GM21381 (cell line): ENCODE measurements at regions not wholly inside any gene's neighbourhood (a gene's known extent, or its start where the extent isn't known, plus 50 kb on each side); places are given as distances from the start of the nearest gene placed in this dataset.
"Not testable (repeated sequence)": the region's sequence is repeated elsewhere in the genome, so short reads cannot be mapped to it uniquely, and the experiment has no call there.

Experiments used
- ATAC-seq: cut with Tn5 transposase; IDR thresholded peaks from one replicate; pipeline ENCODE4 v1.9.1; 2021; ENCODE audit warnings: mild to moderate bottlenecking, moderate library complexity; ENCODE audit not compliant: unreplicated experiment

- ATAC-seq: peak; percentile 80
Measured at GRCh38 chr4:123133397-123134050, 211.1 kb upstream of the NUDT6 start.

- ATAC-seq: no peak
Measured at GRCh38 chr4:123144616-123145015, 222.2 kb upstream of the NUDT6 start.

- ATAC-seq: no peak
Measured at GRCh38 chr4:123158576-123158975, 236.2 kb upstream of the NUDT6 start.

- no peak for ATAC-seq
Measured at GRCh38 chr4:123159479-123159878, 237.1 kb upstream of the NUDT6 start.

- no peak for ATAC-seq
Measured at GRCh38 chr4:123162859-123163258, 233.7 kb upstream of the SPRY1 start.

GRCh38 chr4:123163501-123163900 lies 233.1 kb upstream of the SPRY1 start:
- ATAC-seq: no peak

- ATAC-seq: no peak
Measured at GRCh38 chr4:123166023-123166422, 230.6 kb upstream of the SPRY1 start.

- no peak for ATAC-seq
Measured at GRCh38 chr4:123167931-123168330, 228.7 kb upstream of the SPRY1 start.

- no peak for ATAC-seq
Measured at GRCh38 chr4:123168812-123169211, 227.8 kb upstream of the SPRY1 start.

- no peak for ATAC-seq
Measured at GRCh38 chr4:123170843-123171242, 225.8 kb upstream of the SPRY1 start.

- no peak for ATAC-seq
Measured at GRCh38 chr4:123176605-123177004, 220.0 kb upstream of the SPRY1 start.

- ATAC-seq: no peak
Measured at GRCh38 chr4:123182289-123182688, 214.3 kb upstream of the SPRY1 start.

GRCh38 chr4:123183308-123183707 lies 213.3 kb upstream of the SPRY1 start:
- no peak for ATAC-seq

- not testable (repeated sequence) for ATAC-seq
Measured at GRCh38 chr4:123183754-123184153, 212.8 kb upstream of the SPRY1 start.

- no peak for ATAC-seq
Measured at GRCh38 chr4:123186731-123187130, 209.9 kb upstream of the SPRY1 start.

GRCh38 chr4:123190176-123190575 lies 206.4 kb upstream of the SPRY1 start:
- ATAC-seq: no peak

- no peak for ATAC-seq
Measured at GRCh38 chr4:123191728-123192127, 204.9 kb upstream of the SPRY1 start.

GRCh38 chr4:123193802-123194367 lies 202.7 kb upstream of the SPRY1 start:
- no peak for ATAC-seq

- ATAC-seq: no peak
Measured at GRCh38 chr4:123198706-123199105, 197.9 kb upstream of the SPRY1 start.

GRCh38 chr4:123200051-123200940 lies 196.3 kb upstream of the SPRY1 start:
- no peak for ATAC-seq

- no peak for ATAC-seq
Measured at GRCh38 chr4:123204737-123205136, 191.9 kb upstream of the SPRY1 start.

- ATAC-seq: no peak
Measured at GRCh38 chr4:123206016-123206415, 190.6 kb upstream of the SPRY1 start.
